ENCODE measurements at regions not wholly inside any gene's neighbourhood (a gene's known extent, or its start where the extent isn't known, plus 50 kb on each side); places are given as distances from the start of the nearest gene placed in this dataset.

DNA sequence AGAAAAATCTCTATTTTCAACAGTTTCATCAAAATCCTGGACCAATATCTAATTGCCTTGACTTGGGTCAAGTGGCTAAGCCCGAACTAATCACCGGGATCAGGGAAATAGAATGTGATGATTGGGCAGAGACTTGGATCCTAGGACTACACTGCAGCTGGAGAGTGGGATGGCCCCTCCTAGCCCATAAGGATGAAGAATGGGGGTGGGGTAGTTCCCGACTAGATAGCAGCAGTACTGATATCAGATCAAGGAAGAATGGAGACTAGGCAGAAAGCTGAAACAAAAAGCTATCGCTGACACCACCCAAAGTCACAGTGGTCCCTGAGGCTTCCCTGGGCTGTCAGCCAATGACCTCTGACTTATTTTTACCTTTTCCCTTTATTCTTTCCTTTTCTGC is 160.4 kb upstream of the PHYHIPL start:
- DNase-seq, result no peak
- TF ChIP-seq, protein P1, sequence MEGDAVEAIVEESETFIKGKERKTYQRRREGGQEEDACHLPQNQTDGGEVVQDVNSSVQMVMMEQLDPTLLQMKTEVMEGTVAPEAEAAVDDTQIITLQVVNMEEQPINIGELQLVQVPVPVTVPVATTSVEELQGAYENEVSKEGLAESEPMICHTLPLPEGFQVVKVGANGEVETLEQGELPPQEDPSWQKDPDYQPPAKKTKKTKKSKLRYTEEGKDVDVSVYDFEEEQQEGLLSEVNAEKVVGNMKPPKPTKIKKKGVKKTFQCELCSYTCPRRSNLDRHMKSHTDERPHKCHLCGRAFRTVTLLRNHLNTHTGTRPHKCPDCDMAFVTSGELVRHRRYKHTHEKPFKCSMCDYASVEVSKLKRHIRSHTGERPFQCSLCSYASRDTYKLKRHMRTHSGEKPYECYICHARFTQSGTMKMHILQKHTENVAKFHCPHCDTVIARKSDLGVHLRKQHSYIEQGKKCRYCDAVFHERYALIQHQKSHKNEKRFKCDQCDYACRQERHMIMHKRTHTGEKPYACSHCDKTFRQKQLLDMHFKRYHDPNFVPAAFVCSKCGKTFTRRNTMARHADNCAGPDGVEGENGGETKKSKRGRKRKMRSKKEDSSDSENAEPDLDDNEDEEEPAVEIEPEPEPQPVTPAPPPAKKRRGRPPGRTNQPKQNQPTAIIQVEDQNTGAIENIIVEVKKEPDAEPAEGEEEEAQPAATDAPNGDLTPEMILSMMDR (IDR thresholded peaks at IDR 0.05), result no peak
- ATAC-seq, result no peak
- Histone ChIP-seq H3K27me3 (no peaks in the 10 kb centered on the region), H3K27ac (no peak overlapping the region), H3K4me3 (no peak overlapping the region), H3K36me3 (no peaks in the 10 kb centered on the region), H3K4me1 (no peaks in the 10 kb centered on the region), H3K9me3 (no peaks in the 10 kb centered on the region)
- intact Hi-C loops (cut with DNase I), result no loop called here

DNA sequence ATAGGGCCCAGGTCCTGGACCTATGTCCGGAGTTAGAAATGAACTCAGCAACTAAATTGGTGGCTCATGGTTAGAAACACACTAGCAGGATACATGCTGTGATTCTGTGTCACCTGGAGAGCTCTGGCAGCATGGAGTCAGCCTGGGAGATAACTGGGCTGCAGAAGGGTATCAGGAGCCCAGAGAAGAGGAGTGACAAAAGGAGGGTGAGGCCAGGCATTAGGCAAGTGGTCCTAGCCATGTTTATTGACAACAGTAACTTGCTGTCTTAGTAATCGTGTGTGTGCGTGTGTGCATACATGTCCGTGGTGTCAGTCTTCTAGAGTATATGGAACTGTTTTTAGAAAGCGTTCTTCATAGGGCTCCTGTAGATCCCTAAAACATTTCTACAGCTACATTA is 157.5 kb upstream of the PHYHIPL start:
- TF ChIP-seq, protein P1 (IDR thresholded peaks at IDR 0.05), result no peak
- DNase-seq (peak in 2 of 4 donors; percentile 9 to 15), ATAC-seq (no peak)
- Histone ChIP-seq H3K36me3 (no peaks in the 10 kb centered on the region), H3K27ac (peak overlapping the region in 1 of 2 donors; percentile 28), H3K27me3 (no peaks in the 10 kb centered on the region), H3K4me3 (no peak overlapping the region), H3K9me3 (no peaks in the 10 kb centered on the region), H3K4me1 (no peaks in the 10 kb centered on the region)
- intact Hi-C loops (cut with DNase I), result no loop called here

GRCh38 chr10:59019603-59020002 is 156.8 kb upstream of the PHYHIPL start:
- Histone ChIP-seq H3K9me3 (no peaks in the 10 kb centered on the region), H3K36me3 (no peaks in the 10 kb centered on the region), H3K4me1 (no peaks in the 10 kb centered on the region), H3K4me3 (no peak overlapping the region), H3K27ac (peak overlapping the region in 1 of 2 donors; percentile 28), H3K27me3 (no peaks in the 10 kb centered on the region)
- DNase-seq (peak in 2 of 4 donors; percentile 7 to 24), ATAC-seq (no peak)
- TF ChIP-seq, protein P1 (IDR thresholded peaks at IDR 0.05), result no peak
- intact Hi-C loops (cut with DNase I), result no loop called here

GRCh38 chr10:59020502-59020901 is 155.9 kb upstream of the PHYHIPL start:
- Histone ChIP-seq H3K9me3 (no peaks in the 10 kb centered on the region), H3K27ac (no peak overlapping the region), H3K4me1 (no peaks in the 10 kb centered on the region), H3K27me3 (no peaks in the 10 kb centered on the region), H3K4me3 (no peak overlapping the region), H3K36me3 (no peaks in the 10 kb centered on the region)
- DNase-seq (no peak), ATAC-seq (no peak)
- intact Hi-C loops (cut with DNase I), result no loop called here
- TF ChIP-seq, protein P1 (IDR thresholded peaks at IDR 0.05), result no peak

DNA sequence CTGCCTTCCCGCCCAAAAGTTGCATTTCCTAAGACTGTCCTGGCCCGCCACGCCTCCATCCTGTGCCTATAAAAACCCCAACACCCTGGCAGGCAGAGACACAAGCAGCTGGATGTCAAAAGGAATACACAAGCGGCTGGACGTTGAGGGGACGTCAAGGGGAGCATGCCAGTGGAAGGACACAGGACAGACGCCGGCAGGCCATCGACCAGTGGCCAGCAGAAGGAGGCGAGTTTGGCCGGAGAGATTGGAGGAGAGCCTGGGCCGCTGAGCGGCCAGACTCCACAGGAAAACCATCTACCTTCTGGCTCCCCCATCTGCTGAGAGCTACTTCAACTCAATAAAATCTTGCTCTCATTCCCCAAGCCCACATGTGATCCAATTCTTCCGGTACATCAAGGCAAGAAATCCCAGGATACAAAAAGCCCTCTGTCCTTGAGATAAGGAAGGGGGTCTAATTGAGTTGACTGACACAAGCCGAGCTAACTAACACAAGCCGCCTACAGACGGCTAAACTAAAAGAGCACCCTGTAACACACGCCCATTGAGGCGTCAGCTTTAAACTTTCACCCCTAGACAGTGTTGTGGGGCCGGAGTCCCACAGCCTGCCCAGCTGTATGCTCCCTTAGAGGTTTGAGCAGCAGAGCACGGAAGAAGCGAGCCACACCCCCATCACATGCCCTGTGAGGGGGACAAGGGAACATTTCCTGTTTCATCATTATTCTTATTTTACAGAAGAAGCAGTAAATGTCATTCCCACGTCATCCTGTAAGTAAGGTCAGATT is 150.3 kb upstream of the PHYHIPL start:
- intact Hi-C loops (cut with DNase I), result no loop called here
- Histone ChIP-seq H3K9me3 (no peaks in the 10 kb centered on the region), H3K27me3 (no peaks in the 10 kb centered on the region), H3K36me3 (no peaks in the 10 kb centered on the region), H3K4me3 (no peak overlapping the region), H3K4me1 (no peaks in the 10 kb centered on the region), H3K27ac (no peak overlapping the region)
- TF ChIP-seq, protein P1 (IDR thresholded peaks at IDR 0.05), result no peak
- DNase-seq, result no peak
- ATAC-seq, result no peak

Measured in left lung (tissue), 4 donors.